ENCODE measurements at regions not wholly inside any gene's neighbourhood (a gene's known extent, or its start where the extent isn't known, plus 50 kb on each side); places are given as distances from the start of the nearest gene placed in this dataset.

GRCh38 chr18:57278933-57279332 is 73.4 kb upstream of the ST8SIA3 start:
- TF ChIP-seq CTCF (conservative IDR thresholded peaks at IDR 0.05; ENCODE audit: low read depth, low read length) (no peak), EZH2phosphoT487 (IDR thresholded peaks at IDR 0.05; ENCODE audit: borderline replicate concordance, low read length) (no peak)
